ENCODE measurements at regions not wholly inside any gene's neighbourhood (a gene's known extent, or its start where the extent isn't known, plus 50 kb on each side); places are given as distances from the start of the nearest gene placed in this dataset.

DNA sequence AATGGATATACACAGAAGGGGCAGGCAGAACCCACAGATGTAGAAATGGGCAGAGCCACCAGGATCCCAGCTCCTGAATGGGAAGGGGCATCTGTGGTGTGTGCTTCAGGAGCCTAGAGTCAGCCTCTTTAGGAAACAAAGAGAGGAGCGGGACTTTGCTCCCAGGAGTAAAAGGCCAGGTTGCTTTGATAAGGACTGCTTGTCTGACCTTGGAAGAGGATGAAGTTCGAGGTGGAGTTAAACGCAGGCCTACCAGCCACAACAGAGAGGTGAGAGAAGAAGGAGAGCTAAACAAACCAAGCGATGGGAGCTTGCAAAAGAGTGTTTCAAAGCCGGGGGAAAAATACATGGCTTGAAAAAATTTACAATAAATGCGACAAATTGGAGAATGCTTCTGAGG lies 49.9 kb upstream of the TMPRSS2 start:
- no peak for TF ChIP-seq CTCF (IDR thresholded peaks at IDR 0.05; ENCODE audit: insufficient read depth, missing control alignments)
- DNase-seq (ENCODE audit: insufficient read length, low spot score) = no peak
- no peak for FAIRE-seq

All from D721Med (cell line).